ENCODE measurements at regions not wholly inside any gene's neighbourhood (a gene's known extent, or its start where the extent isn't known, plus 50 kb on each side); places are given as distances from the start of the nearest gene placed in this dataset.
"Not testable (repeated sequence)": the region's sequence is repeated elsewhere in the genome, so short reads cannot be mapped to it uniquely, and the experiment has no call there.

DNA sequence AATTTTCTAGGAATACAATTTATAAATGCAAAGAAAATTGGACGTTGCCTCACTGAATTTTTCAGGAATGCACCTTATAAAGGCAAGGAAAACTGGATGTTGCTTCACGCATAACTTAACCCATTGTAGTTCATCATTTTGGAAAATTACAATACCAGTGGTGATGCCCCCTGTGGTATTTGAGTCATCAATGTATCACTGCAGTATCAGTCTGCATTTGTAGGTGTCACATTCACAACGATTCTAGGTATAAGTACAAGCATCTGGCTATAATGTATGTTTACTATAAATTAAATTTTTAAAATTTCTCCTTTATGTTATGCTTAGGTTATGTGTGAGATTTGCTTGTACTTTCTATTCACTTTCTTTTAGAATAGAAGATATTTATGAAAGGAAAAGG, 55.9 kb upstream of the KIF2A start:
- H3K27me3 ChIP-seq (ENCODE audit: control insufficient read depth in 2 of 2, insufficient read depth in 2 of 2, low read length in 2 of 2); H3K36me3 ChIP-seq (ENCODE audit: control insufficient read depth in 2 of 2, extremely low read depth in 1 of 2, insufficient read depth in 2 of 2, low read length in 2 of 2); BruUV-seq (replicated peaks); POLR2A ChIA-PET; H3K4me2 ChIP-seq (ENCODE audit: insufficient read depth, low read length); H3K4me3 ChIP-seq (replicated peaks in 1 of 3; ENCODE audit: insufficient read depth in 1 of 3, low read depth in 1 of 3, low read length in 3 of 3); H3K79me2 ChIP-seq (ENCODE audit: control insufficient read depth, insufficient read depth, low read length); H4K20me1 ChIP-seq (replicated peaks; ENCODE audit: control insufficient read depth, extremely low read depth, insufficient read depth, low read length); H2AFZ ChIP-seq (ENCODE audit: low read depth, low read length); CTCF ChIA-PET; intact Hi-C loops (cut with micrococcal nuclease); dilution Hi-C loops (cut with MboI; ENCODE audit: extremely low pct_ligation_motif_present, low sequenced_read_pairs); H3K9me1 ChIP-seq (replicated peaks; ENCODE audit: control insufficient read depth, extremely low read depth, insufficient read depth, low read length); H3K4me1 ChIP-seq (ENCODE audit: control insufficient read depth, extremely low read depth, insufficient read depth, low read length); FAIRE-seq; DNase-seq (ENCODE audit: low read depth, low spot score); H3K9me3 ChIP-seq (replicated peaks; ENCODE audit: control insufficient read depth, insufficient read depth, low read length); H3K9ac ChIP-seq (replicated peaks; ENCODE audit: extremely low read depth, insufficient read depth, low read length); H3K27ac ChIP-seq (ENCODE audit: insufficient read depth, low read depth, low read length): not testable (repeated sequence)

GRCh38 chr5:62250919-62251318, 55.1 kb upstream of the KIF2A start:
- CTCF ChIA-PET; H3K27me3 ChIP-seq (ENCODE audit: control insufficient read depth in 2 of 2, insufficient read depth in 2 of 2, low read length in 2 of 2); H3K4me1 ChIP-seq (ENCODE audit: control insufficient read depth, extremely low read depth, insufficient read depth, low read length); BruUV-seq (replicated peaks); H2AFZ ChIP-seq (ENCODE audit: low read depth, low read length); POLR2A ChIA-PET; H4K20me1 ChIP-seq (replicated peaks; ENCODE audit: control insufficient read depth, extremely low read depth, insufficient read depth, low read length); FAIRE-seq; dilution Hi-C loops (cut with MboI; ENCODE audit: extremely low pct_ligation_motif_present, low sequenced_read_pairs); H3K4me2 ChIP-seq (ENCODE audit: insufficient read depth, low read length); H3K9me1 ChIP-seq (replicated peaks; ENCODE audit: control insufficient read depth, extremely low read depth, insufficient read depth, low read length); H3K9me3 ChIP-seq (replicated peaks; ENCODE audit: control insufficient read depth, insufficient read depth, low read length); H3K4me3 ChIP-seq (replicated peaks in 1 of 3; ENCODE audit: insufficient read depth in 1 of 3, low read depth in 1 of 3, low read length in 3 of 3); intact Hi-C loops (cut with micrococcal nuclease); H3K27ac ChIP-seq (ENCODE audit: insufficient read depth, low read depth, low read length); H3K79me2 ChIP-seq (ENCODE audit: control insufficient read depth, insufficient read depth, low read length); H3K9ac ChIP-seq (replicated peaks; ENCODE audit: extremely low read depth, insufficient read depth, low read length); DNase-seq (ENCODE audit: low read depth, low spot score); H3K36me3 ChIP-seq (ENCODE audit: control insufficient read depth in 2 of 2, extremely low read depth in 1 of 2, insufficient read depth in 2 of 2, low read length in 2 of 2): not testable (repeated sequence)

- H3K4me1 ChIP-seq (ENCODE audit: control insufficient read depth, extremely low read depth, insufficient read depth, low read length); DNase-seq (ENCODE audit: low read depth, low spot score); dilution Hi-C loops (cut with MboI; ENCODE audit: extremely low pct_ligation_motif_present, low sequenced_read_pairs); BruUV-seq (replicated peaks); H3K27ac ChIP-seq (ENCODE audit: insufficient read depth, low read depth, low read length); intact Hi-C loops (cut with micrococcal nuclease); H3K9ac ChIP-seq (replicated peaks; ENCODE audit: extremely low read depth, insufficient read depth, low read length); FAIRE-seq; H3K9me1 ChIP-seq (replicated peaks; ENCODE audit: control insufficient read depth, extremely low read depth, insufficient read depth, low read length); H2AFZ ChIP-seq (ENCODE audit: low read depth, low read length); H3K4me2 ChIP-seq (ENCODE audit: insufficient read depth, low read length); H3K36me3 ChIP-seq (ENCODE audit: control insufficient read depth in 2 of 2, extremely low read depth in 1 of 2, insufficient read depth in 2 of 2, low read length in 2 of 2); H3K4me3 ChIP-seq (replicated peaks in 1 of 3; ENCODE audit: insufficient read depth in 1 of 3, low read depth in 1 of 3, low read length in 3 of 3); POLR2A ChIA-PET; H3K27me3 ChIP-seq (ENCODE audit: control insufficient read depth in 2 of 2, insufficient read depth in 2 of 2, low read length in 2 of 2); H3K79me2 ChIP-seq (ENCODE audit: control insufficient read depth, insufficient read depth, low read length); H4K20me1 ChIP-seq (replicated peaks; ENCODE audit: control insufficient read depth, extremely low read depth, insufficient read depth, low read length); CTCF ChIA-PET; H3K9me3 ChIP-seq (replicated peaks; ENCODE audit: control insufficient read depth, insufficient read depth, low read length): not testable (repeated sequence)
These were observed 53.5 kb upstream of the KIF2A start for GRCh38 chr5:62252519-62252918.

GRCh38 chr5:62255551-62255950, 50.5 kb upstream of the KIF2A start:
- H3K9me3 ChIP-seq (replicated peaks; ENCODE audit: control insufficient read depth, insufficient read depth, low read length); DNase-seq (ENCODE audit: low read depth, low spot score); CTCF ChIA-PET; H3K4me1 ChIP-seq (ENCODE audit: control insufficient read depth, extremely low read depth, insufficient read depth, low read length); H2AFZ ChIP-seq (ENCODE audit: low read depth, low read length); dilution Hi-C loops (cut with MboI; ENCODE audit: extremely low pct_ligation_motif_present, low sequenced_read_pairs); H3K9me1 ChIP-seq (replicated peaks; ENCODE audit: control insufficient read depth, extremely low read depth, insufficient read depth, low read length); FAIRE-seq; H3K27ac ChIP-seq (ENCODE audit: insufficient read depth, low read depth, low read length); H3K36me3 ChIP-seq (ENCODE audit: control insufficient read depth in 2 of 2, extremely low read depth in 1 of 2, insufficient read depth in 2 of 2, low read length in 2 of 2); intact Hi-C loops (cut with micrococcal nuclease); H3K79me2 ChIP-seq (ENCODE audit: control insufficient read depth, insufficient read depth, low read length); POLR2A ChIA-PET; H3K4me3 ChIP-seq (replicated peaks in 1 of 3; ENCODE audit: insufficient read depth in 1 of 3, low read depth in 1 of 3, low read length in 3 of 3); BruUV-seq (replicated peaks); H3K9ac ChIP-seq (replicated peaks; ENCODE audit: extremely low read depth, insufficient read depth, low read length); H3K4me2 ChIP-seq (ENCODE audit: insufficient read depth, low read length); H4K20me1 ChIP-seq (replicated peaks; ENCODE audit: control insufficient read depth, extremely low read depth, insufficient read depth, low read length); H3K27me3 ChIP-seq (ENCODE audit: control insufficient read depth in 2 of 2, insufficient read depth in 2 of 2, low read length in 2 of 2): not testable (repeated sequence)
